ENCODE measurements at regions not wholly inside any gene's neighbourhood (a gene's known extent, or its start where the extent isn't known, plus 50 kb on each side); places are given as distances from the start of the nearest gene placed in this dataset.

DNA sequence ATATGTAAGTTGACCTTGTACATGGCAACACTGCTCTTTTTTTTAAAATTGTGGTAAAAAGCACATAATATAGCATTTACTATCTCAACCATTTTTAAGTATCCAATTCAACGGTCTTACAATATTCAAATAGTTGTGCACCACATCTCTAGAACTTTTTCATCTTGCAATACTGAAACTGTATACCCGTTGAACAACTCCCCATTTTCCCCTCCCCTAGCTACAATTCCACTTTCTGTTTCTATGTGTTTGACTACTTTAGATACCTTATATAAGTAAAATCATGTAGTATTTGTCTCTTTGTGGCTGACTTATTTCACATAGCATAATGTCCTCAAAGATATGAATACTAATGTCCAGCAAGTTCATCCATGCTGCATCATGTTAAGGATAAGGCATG is 452.1 kb downstream of the TXNL1 start:
- Histone ChIP-seq H4K20me1 (replicated peaks; ENCODE audit: control insufficient read depth, insufficient read depth, low read length) (no peaks in the 10 kb centered on the region), H3K27me3 (ENCODE audit: control insufficient read depth in 2 of 2, insufficient read depth in 2 of 2, low read length in 2 of 2) (no peaks in the 10 kb centered on the region), H3K4me2 (ENCODE audit: insufficient read depth, low read length) (no peak overlapping the region), H2AFZ (ENCODE audit: low read depth, low read length) (no peak overlapping the region), H3K4me1 (replicated peaks in 1 of 2; ENCODE audit: control insufficient read depth in 2 of 2, insufficient read depth in 2 of 2, low read length in 2 of 2) (no peaks in the 10 kb centered on the region), H3K4me3 (no peak overlapping the region), H3K9me1 (ENCODE audit: control insufficient read depth, insufficient read depth, low read length) (no peaks in the 10 kb centered on the region), H3K9ac (ENCODE audit: insufficient read depth in 1 of 2, low read depth in 2 of 2, low read length in 2 of 2) (no peak overlapping the region), H3K9me3 (replicated peaks; ENCODE audit: control insufficient read depth, insufficient read depth, low read depth, low read length) (no peaks in the 10 kb centered on the region), H3K36me3 (ENCODE audit: control insufficient read depth, insufficient read depth, low read length) (no peaks in the 10 kb centered on the region), H3K27ac (ENCODE audit: extremely low read depth, low read depth, low read length) (no peak overlapping the region), H3K79me2 (ENCODE audit: control insufficient read depth, insufficient read depth, low read length) (no peaks in the 10 kb centered on the region)
- no peak for ATAC-seq
- in situ Hi-C loops (cut with MboI) (no loop called here), intact Hi-C loops (cut with micrococcal nuclease) (no loop called here)
- ChIA-PET POLR2A (no interaction called here), CTCF (ENCODE audit: low intra/inter-chr PET ratio) (no interaction called here)
- WGBS (ENCODE audit: insufficient coverage, low coverage, missing lambda C conversion rate): 0% methylated on average over 2 of the region's 2 CpGs
- no peak for DNase-seq (ENCODE audit: extremely low read depth in 1 of 4, low spot score in 3 of 4)
- no peak for FAIRE-seq
- TF ChIP-seq STAG1 (CRISPR knock-in tag; IDR thresholded peaks at IDR 0.05; ENCODE audit: borderline replicate concordance): no peak
- TF ChIP-seq, protein P1, sequence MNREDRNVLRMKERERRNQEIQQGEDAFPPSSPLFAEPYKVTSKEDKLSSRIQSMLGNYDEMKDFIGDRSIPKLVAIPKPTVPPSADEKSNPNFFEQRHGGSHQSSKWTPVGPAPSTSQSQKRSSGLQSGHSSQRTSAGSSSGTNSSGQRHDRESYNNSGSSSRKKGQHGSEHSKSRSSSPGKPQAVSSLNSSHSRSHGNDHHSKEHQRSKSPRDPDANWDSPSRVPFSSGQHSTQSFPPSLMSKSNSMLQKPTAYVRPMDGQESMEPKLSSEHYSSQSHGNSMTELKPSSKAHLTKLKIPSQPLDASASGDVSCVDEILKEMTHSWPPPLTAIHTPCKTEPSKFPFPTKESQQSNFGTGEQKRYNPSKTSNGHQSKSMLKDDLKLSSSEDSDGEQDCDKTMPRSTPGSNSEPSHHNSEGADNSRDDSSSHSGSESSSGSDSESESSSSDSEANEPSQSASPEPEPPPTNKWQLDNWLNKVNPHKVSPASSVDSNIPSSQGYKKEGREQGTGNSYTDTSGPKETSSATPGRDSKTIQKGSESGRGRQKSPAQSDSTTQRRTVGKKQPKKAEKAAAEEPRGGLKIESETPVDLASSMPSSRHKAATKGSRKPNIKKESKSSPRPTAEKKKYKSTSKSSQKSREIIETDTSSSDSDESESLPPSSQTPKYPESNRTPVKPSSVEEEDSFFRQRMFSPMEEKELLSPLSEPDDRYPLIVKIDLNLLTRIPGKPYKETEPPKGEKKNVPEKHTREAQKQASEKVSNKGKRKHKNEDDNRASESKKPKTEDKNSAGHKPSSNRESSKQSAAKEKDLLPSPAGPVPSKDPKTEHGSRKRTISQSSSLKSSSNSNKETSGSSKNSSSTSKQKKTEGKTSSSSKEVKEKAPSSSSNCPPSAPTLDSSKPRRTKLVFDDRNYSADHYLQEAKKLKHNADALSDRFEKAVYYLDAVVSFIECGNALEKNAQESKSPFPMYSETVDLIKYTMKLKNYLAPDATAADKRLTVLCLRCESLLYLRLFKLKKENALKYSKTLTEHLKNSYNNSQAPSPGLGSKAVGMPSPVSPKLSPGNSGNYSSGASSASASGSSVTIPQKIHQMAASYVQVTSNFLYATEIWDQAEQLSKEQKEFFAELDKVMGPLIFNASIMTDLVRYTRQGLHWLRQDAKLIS (CRISPR knock-in tag; IDR thresholded peaks at IDR 0.05): no peak
- TF ChIP-seq NFIX (CRISPR knock-in tag; IDR thresholded peaks at IDR 0.05; ENCODE audit: low read depth): no peak
- no peak for TF ChIP-seq GTF2F1 (IDR thresholded peaks at IDR 0.05; ENCODE audit: low read depth, low read length)
- TF ChIP-seq MCM3 (IDR thresholded peaks at IDR 0.05): no peak
- TF ChIP-seq HOXB6 (CRISPR knock-in tag; IDR thresholded peaks at IDR 0.05; ENCODE audit: borderline replicate concordance): no peak
- no peak for TF ChIP-seq HIVEP1 (CRISPR knock-in tag; IDR thresholded peaks at IDR 0.05)
- BruUV-seq (replicated peaks): no TSS peak
